NCI-H2107 treated with DMSO at 0.1 percent for 48 hours (cell line): ENCODE measurements at regions not wholly inside any gene's neighbourhood (a gene's known extent, or its start where the extent isn't known, plus 50 kb on each side); places are given as distances from the start of the nearest gene placed in this dataset.
"Not testable (repeated sequence)": the region's sequence is repeated elsewhere in the genome, so short reads cannot be mapped to it uniquely, and the experiment has no call there.

ENCODE experiments used
- DNase-seq: peaks from one replicate; lab custom pipeline; 2025; ENCODE audit not compliant: unreplicated experiment; lab: John Stamatoyannopoulos, UW

DNA sequence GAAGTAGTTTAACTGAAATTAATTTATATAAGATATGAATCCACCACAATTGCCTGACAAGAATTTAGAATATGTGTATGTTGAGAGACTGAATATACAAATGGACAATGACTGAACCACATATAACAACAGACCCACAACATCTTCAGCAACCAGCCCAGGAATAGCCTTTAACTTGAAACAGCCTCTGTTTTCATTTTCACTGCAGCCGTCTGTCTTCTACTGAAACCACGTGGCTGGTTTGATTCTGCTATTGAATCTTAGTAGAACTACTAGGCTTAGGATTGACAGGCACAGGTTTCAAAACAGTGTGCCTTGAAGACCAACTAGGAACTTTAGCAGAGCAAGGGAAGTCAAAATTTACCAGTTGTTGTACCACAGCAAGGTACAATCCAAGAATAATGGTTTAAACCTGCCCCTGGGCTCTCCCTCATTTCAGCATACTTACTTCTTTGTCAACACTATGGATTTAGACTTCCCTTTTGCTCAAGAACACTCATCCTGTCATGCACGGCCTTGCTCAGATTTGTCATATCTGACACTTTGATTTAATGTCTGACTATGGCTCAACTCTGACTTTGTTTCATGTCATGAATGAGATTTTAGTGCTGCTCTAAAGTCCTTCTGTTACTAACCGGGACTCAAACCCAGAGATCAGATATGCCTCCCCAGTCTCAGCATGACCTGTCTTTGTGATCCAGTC lies 355.0 kb downstream of the KIF2B start:
- DNase-seq, result no peak

DNA sequence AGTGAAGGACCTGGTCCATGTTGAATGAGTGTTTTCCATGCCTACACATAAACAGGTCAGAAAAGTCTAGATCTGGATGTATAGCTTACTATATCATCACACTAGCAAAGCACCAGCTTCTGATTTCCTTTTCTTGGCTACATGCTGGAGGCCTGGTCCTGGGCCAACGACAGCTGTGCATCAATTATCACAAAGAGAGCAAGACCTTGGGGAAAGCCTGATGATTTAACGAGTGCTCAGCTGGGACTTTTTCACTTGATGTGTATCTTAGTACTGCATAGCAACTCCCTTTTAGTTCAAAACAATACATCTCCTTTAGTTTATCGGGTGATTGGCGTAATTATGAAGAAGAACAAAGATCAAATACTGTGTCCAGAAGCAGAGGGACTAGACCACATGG lies 358.2 kb downstream of the KIF2B start:
- DNase-seq, result no peak

DNA sequence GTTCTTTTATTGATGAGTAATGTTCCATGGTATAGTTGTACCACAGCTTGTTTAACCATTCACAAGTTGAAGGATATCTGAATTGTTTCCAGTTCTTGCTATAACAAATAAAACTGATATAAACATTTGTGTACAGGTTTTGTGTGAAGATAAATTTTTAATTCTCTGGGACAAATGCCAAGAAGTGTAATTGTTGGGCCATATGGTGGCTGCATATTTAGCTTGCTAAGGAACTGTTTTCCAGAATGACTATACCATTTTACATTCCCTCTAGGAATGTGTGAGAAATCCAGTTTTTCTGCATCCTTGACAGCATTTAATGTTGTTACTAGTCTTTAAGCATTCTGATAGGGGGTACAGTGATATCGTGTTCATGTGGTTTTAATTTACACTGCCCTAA lies 368.5 kb downstream of the KIF2B start:
- DNase-seq, result no peak

DNA sequence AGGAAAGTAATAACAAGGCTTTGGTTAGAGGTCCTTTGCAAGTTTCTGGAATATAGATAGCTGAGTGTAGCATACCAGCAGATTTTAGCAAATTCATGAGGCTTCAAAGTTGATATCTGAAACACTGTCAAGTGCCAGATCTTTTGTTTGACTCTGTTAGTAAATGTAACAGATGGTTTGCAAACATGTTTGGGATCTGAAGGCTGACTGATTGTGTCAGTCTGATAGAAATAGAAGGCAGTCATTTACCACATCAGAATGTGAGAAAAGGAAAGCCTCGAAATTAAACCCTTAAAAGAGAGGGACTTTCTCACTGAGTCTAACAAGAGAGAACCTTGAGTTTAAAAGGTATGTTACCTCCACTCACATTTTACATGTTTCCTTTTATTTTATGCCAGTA lies 371.5 kb downstream of the KIF2B start:
- DNase-seq, result no peak

DNA sequence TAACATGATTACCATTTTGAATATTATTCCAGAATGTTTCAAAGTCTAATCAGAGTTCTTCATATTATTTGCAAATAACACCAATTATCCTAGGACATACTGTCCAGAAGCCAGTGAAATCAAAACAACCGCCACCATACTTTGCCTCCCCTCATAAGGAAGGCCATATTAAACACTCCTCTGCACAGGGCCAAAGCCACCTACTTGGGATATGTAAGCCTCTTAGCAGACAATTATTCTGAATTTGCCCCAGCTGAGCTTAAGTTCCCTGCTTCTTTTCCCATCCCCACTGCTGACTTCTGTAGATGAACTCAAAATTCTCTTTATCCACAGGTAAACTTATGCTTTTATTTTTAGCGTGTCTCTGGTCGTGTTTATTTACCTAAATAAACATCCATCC lies 374.0 kb downstream of the KIF2B start:
- no peak for DNase-seq

DNA sequence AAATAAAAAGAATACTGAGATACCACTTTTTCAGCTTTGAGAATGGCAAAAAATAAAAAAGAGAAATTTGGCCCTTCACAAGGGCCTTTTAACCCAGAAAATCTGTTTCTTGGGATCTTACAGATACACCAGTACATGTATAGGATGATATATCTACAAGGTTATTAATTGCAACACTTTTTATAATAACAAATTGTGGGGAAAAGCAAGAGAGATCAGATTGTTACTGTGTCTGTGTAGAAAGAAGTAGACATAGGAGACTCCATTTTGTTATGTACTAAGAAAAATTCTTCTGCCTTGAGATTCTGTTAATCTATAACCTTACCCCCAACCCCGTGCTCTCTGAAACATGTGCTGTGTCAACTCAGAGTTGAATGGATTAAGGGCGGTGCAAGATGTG lies 378.7 kb downstream of the KIF2B start:
- DNase-seq, result not testable (repeated sequence)

DNA sequence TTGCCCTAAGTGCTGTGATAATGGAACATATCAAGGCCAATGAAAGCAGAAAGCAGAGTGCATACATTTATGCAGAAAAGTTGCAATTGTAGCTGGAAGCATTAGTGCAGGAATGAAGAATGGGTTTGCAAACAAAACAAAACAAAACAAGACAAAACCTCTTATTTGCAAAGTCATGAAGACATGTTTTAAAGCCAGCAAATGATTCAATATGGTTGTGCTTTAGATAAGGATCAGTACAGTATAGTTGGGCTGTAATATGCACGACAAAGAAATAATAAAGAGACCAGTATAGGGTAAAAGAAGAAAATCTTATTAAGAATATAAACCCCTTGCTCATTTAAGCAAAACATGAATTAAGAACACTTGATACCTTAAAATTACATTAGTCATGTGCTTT lies 398.1 kb downstream of the KIF2B start:
- DNase-seq, result no peak

DNA sequence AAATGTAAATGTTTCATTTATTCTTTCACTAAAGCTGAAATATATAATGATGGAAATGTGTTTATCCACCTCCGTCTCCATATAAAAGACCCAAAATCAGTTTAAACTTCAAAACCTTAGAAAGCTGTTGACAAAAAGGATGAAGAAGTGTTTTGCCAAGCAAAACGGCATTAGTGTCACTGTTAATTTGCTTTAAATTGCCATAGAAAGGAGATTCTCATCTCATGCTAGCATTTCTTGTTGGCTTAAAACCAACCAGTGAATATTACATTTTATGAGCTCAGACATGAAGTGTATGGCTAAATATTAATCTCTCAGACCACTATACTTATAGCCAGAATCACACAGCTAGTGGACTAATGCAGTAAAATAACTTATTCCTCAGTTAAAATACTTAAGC lies 398.8 kb downstream of the KIF2B start:
- DNase-seq, result no peak

DNA sequence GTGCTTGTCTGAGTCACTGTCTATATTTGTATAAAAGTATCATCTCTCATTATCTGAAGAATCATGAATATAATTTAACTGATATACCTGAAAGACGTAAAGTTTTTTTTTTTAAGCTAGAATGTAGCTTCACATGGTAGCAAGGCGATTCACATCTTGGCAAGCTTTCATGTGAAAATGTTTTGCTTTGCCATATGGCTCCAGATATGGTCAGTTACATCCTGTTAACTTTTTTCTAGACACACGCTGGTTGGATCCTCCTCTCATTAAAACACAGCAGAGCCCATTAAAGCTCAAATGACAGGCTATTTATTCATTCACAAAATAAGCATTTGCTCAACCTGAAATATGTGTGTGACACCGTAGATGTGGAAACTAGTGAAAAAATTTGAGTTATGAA lies 412.8 kb downstream of the KIF2B start:
- no peak for DNase-seq

DNA sequence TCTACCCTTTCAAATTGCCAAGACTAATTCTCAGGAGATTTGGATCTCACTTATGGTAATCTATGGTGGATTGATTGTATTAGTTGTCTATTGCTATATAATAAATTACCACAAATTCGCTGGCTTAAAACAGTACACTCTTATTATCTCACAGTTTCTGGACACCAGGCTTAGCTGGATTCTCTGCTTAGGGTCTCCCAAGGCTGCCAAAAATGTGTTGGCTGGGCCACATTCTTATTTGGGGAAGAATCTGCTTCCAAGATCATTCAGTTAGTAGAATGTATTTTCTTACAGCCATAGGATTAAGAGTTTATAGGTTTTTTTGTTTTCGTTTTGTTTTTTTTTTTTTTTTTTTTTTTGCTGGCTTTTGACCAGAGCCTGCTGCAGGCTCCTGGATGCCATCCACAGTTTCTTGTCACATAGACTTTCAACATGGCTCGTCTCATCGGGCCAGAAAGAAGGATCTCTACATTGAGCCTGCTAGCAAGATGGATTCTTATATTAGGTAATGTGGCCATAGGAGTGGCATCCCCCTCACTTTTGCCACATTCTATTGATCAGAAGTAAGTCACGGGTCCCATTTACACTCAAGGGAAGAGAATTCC lies 415.3 kb downstream of the KIF2B start:
- no peak for DNase-seq

DNA sequence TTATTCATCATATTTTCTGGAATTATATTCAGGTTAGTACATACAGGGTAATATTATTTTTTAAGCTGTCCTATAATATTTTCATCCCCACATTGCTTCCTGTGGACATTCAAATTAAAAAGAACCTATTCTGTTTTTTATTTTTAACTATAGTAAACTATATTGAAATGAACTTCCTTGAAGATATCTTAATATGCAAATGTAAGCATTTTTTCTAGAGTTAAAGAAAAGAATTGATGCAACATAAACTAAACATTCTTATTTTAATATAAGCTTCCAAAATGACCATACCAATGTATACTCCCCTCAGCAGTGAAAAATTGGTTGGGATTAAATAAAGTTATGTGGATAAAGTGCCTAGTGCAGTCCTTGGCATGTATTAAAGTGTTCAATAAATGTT lies 416.6 kb downstream of the KIF2B start:
- no peak for DNase-seq

DNA sequence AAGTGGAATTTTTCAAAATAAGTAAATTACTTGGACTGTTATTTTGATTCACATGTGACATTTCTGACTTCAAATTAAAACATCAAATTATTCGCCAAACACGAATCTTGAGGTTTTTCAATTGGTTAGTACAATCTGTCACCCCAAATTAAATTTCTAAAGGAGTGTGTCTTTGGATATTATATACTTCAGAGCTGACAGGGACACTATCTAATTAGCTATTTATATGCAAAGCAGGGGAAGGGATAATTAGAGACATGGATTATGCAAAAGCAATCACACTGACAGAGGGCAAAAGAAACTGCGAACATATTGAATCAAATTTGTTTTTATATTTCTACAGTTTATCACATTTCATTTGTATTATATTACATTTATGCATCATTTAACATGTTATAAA lies 433.0 kb downstream of the KIF2B start:
- no peak for DNase-seq

DNA sequence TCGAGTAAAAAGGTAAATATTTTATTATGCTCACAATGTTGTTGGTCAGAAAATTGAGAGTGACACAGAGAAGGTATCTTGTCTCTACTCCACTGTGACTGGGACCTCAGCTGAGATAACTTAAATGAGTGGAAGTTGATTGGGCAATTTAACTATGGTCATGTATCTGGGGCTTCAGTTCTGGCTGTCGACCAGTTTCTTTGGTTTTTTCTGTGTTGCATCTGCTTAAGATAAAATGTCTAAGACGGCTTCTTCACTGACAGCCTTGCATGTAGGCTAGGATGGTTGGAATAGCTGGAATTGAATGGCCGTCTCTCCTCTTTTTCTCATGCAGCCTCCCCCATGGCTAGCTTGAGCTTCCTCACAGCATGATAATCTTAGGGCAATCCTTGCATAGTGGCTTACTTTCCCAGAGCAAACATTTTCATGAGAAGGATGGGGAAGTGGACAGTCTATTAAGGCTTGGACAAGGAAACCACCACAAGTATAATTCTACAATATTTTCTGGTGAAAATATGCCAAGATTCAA lies 433.7 kb downstream of the KIF2B start:
- no peak for DNase-seq

DNA sequence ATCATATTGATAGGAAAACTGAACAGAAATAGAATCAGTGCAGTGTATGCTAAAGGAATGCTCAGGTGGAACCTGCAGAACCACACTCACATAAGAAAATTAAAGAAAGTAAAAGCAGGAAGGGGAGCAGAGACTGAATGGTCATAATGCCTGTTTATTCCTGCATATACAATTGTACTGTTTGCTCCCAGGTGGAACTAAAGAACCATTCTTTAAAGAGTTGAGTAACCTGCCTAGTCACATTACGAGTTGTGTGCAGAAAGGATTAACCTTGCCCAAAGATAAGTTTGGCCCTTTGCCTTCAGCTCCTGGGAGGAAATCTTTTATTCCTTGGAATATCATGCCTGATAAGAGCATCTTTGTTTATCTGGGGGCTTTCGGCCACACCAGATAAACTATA lies 434.7 kb downstream of the KIF2B start:
- DNase-seq, result no peak

DNA sequence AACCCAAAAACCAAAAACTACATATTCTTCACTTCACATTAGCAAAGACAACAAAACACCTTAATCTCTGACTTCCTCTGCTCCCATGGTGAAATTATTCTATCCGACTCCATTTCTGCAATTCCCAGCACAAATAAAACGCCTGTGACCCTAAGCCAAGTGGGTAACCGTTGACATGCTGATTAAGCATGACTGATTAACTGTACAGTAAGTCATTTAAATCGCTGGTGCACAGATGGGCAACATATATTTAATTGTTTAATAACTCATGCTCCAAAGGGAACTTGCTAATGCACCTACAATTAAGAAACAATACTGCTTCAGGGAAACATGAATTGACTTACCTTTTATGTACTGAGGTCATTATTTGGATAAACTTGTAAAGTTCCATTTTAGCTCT lies 436.7 kb downstream of the KIF2B start:
- no peak for DNase-seq

DNA sequence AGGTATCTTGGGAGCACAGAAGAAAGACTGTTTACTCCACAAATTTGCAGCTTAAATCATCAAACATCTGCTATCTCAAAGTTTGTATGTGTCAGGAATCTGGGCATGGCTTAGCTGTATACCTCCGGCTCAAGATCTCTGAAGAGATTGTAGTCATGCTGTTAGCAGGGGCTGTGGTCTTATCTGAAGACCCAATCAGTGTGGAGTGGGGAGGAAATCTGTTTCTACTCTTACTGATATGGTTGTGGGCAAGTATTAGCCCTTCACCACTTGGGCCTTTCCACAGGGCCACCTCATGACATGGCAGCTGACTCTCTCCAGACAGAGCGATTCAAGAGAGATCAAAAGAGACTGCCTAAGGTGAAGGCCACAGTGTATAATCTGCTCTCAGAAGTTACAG lies 438.7 kb downstream of the KIF2B start:
- DNase-seq, result no peak

DNA sequence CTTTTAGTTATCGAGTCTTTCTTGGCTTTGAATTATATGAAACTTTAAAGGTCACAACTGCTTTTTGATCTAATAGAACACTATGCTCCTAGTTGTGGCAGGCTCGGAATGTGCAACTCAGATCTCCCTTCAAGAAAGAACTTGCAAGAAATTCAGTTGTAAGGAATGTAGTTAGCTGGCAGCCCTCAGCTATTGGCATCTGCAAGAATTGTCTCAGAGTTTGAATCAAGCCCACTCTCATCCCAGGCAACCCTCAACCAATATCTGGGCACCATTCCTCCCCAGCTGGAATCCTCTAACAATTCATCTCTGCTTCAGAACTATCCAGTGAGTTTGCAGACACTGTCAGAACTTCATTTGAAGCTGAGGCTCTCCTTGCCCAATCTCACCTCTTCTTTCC lies 447.2 kb downstream of the KIF2B start:
- no peak for DNase-seq

DNA sequence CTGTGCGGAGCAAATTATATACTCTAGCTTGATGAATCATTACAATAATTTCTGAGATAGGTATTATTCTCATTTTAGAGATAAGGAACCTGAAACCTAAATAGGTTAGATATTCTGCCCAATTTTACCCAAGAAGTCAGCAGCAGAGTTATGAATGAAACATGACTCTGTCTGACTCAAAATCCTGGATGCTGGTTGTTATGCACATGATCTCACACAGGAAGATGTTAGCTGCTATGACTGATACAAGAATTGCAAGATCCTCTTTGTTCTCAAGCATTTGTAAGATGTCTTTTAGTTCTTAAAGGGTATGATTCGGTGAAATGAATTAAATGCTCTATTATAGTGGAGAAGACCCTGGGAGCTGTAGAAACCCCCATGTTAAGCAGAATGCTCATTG lies 447.8 kb downstream of the KIF2B start:
- DNase-seq, result no peak

DNA sequence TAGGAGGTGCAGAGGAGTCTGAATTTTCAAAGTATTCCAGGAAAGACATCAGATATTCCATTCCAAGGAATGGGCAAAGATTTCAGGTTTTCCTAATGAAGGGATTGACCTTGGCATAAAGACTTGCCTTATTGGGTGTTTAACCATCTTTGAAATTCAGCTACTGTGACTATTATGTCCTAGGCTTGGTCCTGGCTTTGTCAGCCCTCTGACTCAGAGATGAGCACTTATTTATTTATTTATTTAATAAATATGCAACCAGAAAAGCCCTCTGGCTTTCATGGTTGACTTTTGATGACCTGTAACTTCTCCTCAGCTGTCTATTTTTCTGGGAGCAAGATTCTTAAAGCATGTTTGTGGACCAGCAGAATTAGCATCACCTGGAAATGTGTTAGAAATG lies 455.1 kb downstream of the KIF2B start:
- DNase-seq, result no peak

DNA sequence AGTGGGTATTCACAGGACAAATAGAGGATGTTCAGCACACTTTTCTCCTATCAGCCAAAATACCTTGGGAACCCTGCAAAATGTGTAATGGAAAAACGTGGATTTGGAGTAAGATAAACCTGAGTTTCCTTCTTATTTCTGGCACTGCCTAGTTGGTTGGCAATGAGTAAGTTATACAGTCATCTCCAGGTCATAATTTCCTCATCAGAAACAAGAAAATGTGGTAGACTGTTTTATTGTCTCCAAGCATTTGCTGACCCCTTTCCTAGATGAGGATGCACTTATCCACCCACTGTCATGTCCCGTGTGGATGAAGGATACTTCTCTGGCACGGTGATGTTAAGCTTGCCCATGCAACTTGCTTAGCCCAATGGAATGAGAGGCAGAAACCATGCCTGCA lies 458.0 kb downstream of the KIF2B start:
- no peak for DNase-seq

DNA sequence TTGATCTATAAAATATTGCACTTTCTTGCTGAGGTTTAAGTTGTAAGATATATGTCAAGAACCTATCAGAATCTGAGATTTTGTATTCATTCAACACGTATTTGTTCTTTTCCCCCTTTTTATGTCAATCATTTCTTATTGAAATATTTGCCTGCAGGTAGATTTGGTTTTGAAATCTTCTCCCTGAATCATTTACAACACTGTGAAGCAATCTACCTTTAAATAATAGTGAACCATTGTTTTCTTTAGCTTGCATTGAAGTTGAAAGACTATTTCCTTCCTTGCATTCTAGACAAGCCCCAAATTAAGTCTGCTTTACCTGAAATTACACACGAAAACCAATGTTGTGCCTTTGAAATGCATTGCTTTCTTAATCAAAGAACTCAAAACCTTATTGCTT lies 460.2 kb downstream of the KIF2B start:
- DNase-seq, result no peak

DNA sequence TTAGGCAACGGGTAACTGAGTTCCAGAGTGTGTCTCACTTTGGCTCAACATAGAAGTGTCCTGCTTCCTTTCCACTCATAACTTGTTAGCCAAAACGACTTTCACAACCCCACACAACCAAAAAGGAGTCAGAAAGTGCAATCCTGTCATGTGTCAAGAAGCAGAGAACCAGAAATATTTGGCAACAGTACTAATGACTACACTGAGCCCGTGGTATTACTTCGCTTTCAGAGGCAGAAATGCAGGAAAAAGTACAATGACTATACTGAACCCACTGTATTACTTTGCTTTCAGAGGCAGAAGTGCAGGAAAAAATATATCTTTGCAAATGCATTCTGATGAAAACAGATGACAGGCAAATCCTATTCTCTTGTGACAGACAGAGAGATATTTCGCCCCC lies 484.6 kb downstream of the KIF2B start:
- DNase-seq, result no peak

DNA sequence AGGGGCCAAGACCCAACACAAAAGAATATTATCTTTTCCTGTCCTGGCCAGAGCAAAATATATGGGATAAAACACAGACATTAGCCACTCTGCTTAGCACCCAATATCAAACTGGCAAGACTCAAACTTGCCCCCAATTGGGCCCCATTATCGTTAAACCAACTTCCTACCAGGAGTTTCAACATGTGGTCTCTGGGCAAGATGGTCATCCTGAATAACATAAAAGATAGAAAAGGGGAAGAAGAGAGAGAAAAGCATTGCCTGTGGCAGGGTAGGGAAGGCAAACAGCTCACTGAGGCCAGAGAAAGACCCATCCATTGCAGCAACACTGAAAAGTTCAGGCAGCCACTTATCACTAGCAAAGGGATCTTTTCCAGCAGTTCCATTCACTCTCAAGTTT lies 502.1 kb downstream of the KIF2B start:
- no peak for DNase-seq
